Gastroesophageal sphincter (tissue), 4 donors: ENCODE measurements at regions not wholly inside any gene's neighbourhood (a gene's known extent, or its start where the extent isn't known, plus 50 kb on each side); places are given as distances from the start of the nearest gene placed in this dataset.

Experiments used
- ATAC-seq: fragments of 150-250 bp; one replicate; pipeline ENCODE4 v1.9.1; 2016; ENCODE audit warnings: mild to moderate bottlenecking, moderate library complexity
- H3K27ac ChIP-seq, 4 donors: fragments of 200-600 bp; sonication (generic) in 3 of 4; 1 replicate in 3 of 4; 2 replicates in 1 of 4; pipeline ENCODE4 v1.5.1; 2016 to 2019
- H3K27me3 ChIP-seq: fragments of 200-600 bp; sonication (generic); one replicate; pipeline ENCODE4 v1.5.1; 2019
- H3K36me3 ChIP-seq, 2 donors: fragments of 200-600 bp; sonication (generic); one replicate each; pipeline ENCODE4 v1.5.1; 2019; ENCODE audit warnings: control low read depth in 1 of 2
- H3K4me1 ChIP-seq, 3 donors: fragments of 200-600 bp; sonication (generic); 1 replicate in 2 of 3; 2 replicates in 1 of 3; pipeline ENCODE4 v1.5.1; 2016 to 2019; ENCODE audit warnings: control low read depth in 2 of 3
- H3K4me3 ChIP-seq, 2 donors: fragments of 200-600 bp; sonication (generic); one replicate each; pipeline ENCODE4 v1.5.1; 2019; ENCODE audit warnings: mild to moderate bottlenecking in 1 of 2, moderate library complexity in 1 of 2
- H3K9me3 ChIP-seq, 3 donors: fragments of 200-600 bp; sonication (generic); one replicate each; pipeline ENCODE4 v1.5.1; 2017 to 2019; ENCODE audit warnings: control low read depth in 2 of 3
- CTCF ChIP-seq, 4 experiments: fragments of 200-600 bp in 2 of 4; fragments of 450-650 bp in 2 of 4; sonication (generic) in 1 of 4; IDR thresholded peaks; one replicate each; pipeline ENCODE4 v1.5.1; 2017 to 2019; ENCODE audit warnings: antibody characterized with exemption in 4 of 4, mild to moderate bottlenecking in 2 of 4, moderate library complexity in 2 of 4
- EP300 ChIP-seq: sonication (generic); formaldehyde crosslinking; IDR thresholded peaks from one replicate; pipeline ENCODE4 v1.6.1; 2017; ENCODE audit warnings: antibody characterized with exemption, mild to moderate bottlenecking
- POLR2A ChIP-seq, 2 donors: fragments of 450-650 bp; IDR thresholded peaks; one replicate each; pipeline ENCODE4 v1.6.1; 2017; ENCODE audit warnings: antibody characterized with exemption in 2 of 2, mild to moderate bottlenecking in 2 of 2, moderate library complexity in 1 of 2
- POLR2AphosphoS5 ChIP-seq: sonication (generic); formaldehyde crosslinking; IDR thresholded peaks from one replicate; pipeline ENCODE4 v1.6.1; 2017; ENCODE audit warnings: antibody characterized with exemption
- WGBS, 2 donors: methylation state at CpG; one replicate each; pipeline ENCODE4 v1.1.5; 2018; ENCODE audit warnings: low coverage in 1 of 2; 5-methylcytosine and 5-hydroxymethylcytosine counted together

- Histone ChIP-seq H3K27ac (no peak overlapping the region), H3K36me3 (no peaks in the 10 kb centered on the region), H3K4me3 (no peak overlapping the region), H3K9me3 (peaks cover 0 to 6% (median 0%) of the 10 kb centered on the region in 3 donors), H3K4me1 (no peaks in the 10 kb centered on the region), H3K27me3 (no peaks in the 10 kb centered on the region)
- WGBS, 2 donors = 45% methylated on average over 3 of the region's 3 CpGs
- TF ChIP-seq POLR2AphosphoS5 (no peak), EP300 (no peak), CTCF (IDR thresholded peaks at IDR 0.05) (no peak), POLR2A (IDR thresholded peaks at IDR 0.05) (no peak)
- no peak for ATAC-seq
These were observed 155.0 kb downstream of the QDPR start for GRCh38 chr4:17356926-17357325.

GRCh38 chr4:17352357-17352756 is 159.5 kb downstream of the QDPR start:
- H3K36me3 ChIP-seq = no peaks in the 10 kb centered on the region
- no peak overlapping the region for H3K27ac ChIP-seq
- no peaks in the 10 kb centered on the region for H3K4me1 ChIP-seq
- H3K4me3 ChIP-seq = no peak overlapping the region
- H3K9me3 ChIP-seq = peaks cover 0 to 6% (median 0%) of the 10 kb centered on the region in 3 donors
- 84 to 87% methylated on average over 2 to 4 of the region's 5 CpGs for WGBS, 2 donors
- no peak for ATAC-seq
- H3K27me3 ChIP-seq = no peaks in the 10 kb centered on the region
- TF ChIP-seq POLR2A (IDR thresholded peaks at IDR 0.05) = no peak
- TF ChIP-seq EP300 = no peak
- no peak for TF ChIP-seq POLR2AphosphoS5
- no peak for TF ChIP-seq CTCF (IDR thresholded peaks at IDR 0.05)

- ATAC-seq = no peak
These were observed 164.4 kb downstream of the QDPR start for GRCh38 chr4:17347445-17347844.

DNA sequence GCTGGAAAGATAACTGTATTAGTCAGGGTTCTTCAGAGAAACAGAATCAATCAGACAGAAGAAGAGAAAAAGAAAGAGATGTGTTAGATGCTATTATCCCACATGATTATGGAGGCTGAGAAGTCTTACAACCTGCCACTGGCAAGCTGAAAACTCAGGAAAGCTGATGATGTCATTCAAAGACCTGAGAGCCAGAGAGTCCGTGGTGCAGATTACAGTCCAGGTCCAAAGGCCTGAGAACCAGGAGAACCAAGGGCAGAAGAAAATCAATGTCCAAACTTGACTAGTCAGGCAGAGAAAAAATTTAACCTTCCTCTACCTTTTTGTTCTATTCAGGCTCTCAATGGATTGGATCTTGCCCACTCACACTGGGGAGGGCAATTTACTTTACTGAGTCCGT is 172.5 kb downstream of the QDPR start:
- H3K36me3 ChIP-seq = no peaks in the 10 kb centered on the region
- TF ChIP-seq CTCF (IDR thresholded peaks at IDR 0.05) = no peak
- TF ChIP-seq POLR2AphosphoS5 = no peak
- no peak for TF ChIP-seq POLR2A (IDR thresholded peaks at IDR 0.05)
- TF ChIP-seq EP300 = no peak
- H3K4me1 ChIP-seq = no peaks in the 10 kb centered on the region
- H3K27me3 ChIP-seq = no peaks in the 10 kb centered on the region
- H3K4me3 ChIP-seq = no peak overlapping the region
- ATAC-seq = no peak
- no peaks in the 10 kb centered on the region for H3K9me3 ChIP-seq
- 88 to 100% methylated on average over 1 to 2 of the region's 2 CpGs for WGBS, 2 donors
- H3K27ac ChIP-seq = no peak overlapping the region

More at GRCh38 chr4:17347445-17347844, 164.4 kb downstream of the QDPR start:
- no peaks in the 10 kb centered on the region for H3K27me3 ChIP-seq
- no peak overlapping the region for H3K4me3 ChIP-seq
- no peaks in the 10 kb centered on the region for H3K36me3 ChIP-seq
- no peak overlapping the region for H3K27ac ChIP-seq
- no peaks in the 10 kb centered on the region for H3K9me3 ChIP-seq
- peak; percentile 23 to 66 (median 50) for TF ChIP-seq CTCF (IDR thresholded peaks at IDR 0.05)
- TF ChIP-seq POLR2AphosphoS5 = no peak
- WGBS, 2 donors = 33 to 60% methylated on average over 1 to 2 of the region's 2 CpGs
- H3K4me1 ChIP-seq = no peaks in the 10 kb centered on the region

DNA sequence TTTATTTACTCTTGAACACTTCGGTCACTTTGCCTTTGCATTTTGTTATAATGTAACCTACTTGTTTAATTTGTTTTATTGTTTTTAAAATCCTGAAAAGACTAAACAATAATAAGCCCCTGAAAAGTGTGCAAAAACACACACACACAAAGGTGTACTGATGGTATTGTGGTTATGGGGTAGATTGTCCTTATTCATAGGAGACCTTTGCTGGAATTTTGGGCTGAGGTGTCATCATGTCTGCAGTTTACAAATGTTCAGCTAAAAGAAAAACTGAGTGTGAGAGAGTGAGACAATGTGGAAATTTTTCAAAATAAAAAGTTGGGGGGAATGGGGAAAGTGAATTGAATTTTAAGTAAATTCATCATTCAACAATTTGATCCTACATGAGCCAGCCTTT is 174.9 kb downstream of the QDPR start:
- no peak overlapping the region for H3K27ac ChIP-seq
- 67 to 75% methylated on average over 1 of the region's 1 CpG for WGBS, 2 donors
- no peak for ATAC-seq
- no peaks in the 10 kb centered on the region for H3K27me3 ChIP-seq
- no peaks in the 10 kb centered on the region for H3K4me1 ChIP-seq
- no peak overlapping the region for H3K4me3 ChIP-seq
- TF ChIP-seq CTCF (IDR thresholded peaks at IDR 0.05) (no peak), POLR2AphosphoS5 (no peak), EP300 (no peak), POLR2A (IDR thresholded peaks at IDR 0.05) (no peak)
- H3K9me3 ChIP-seq = no peaks in the 10 kb centered on the region
- H3K36me3 ChIP-seq = no peaks in the 10 kb centered on the region
